ENCODE measurements at regions not wholly inside any gene's neighbourhood (a gene's known extent, or its start where the extent isn't known, plus 50 kb on each side); places are given as distances from the start of the nearest gene placed in this dataset.
"Not testable (repeated sequence)": the region's sequence is repeated elsewhere in the genome, so short reads cannot be mapped to it uniquely, and the experiment has no call there.

DNA sequence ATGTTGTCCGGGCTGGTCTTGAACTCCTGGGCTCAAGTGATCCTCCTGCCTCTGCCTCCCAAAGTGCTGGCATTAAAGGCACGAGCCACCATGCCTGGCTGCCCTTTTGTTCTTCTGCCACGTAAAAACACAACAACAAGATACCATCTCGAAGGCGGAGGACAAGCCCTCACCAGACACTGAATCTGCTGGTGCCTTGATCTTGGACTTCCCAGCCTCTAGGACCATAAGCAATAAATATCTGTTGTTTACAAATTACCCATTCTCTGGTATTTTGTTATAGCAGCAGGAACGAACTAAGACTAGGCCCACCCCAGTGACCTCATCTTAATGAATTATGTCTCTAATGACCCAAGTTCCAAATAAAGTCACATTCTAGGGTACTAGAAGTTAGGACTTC, 128.4 kb upstream of the CACNA1A start:
- Mint-ChIP-seq H3K27ac (no peak overlapping the region), H3K4me1 (peaks cover 15% of the 10 kb centered on the region), H3K9me3 (peaks cover 26% of the 10 kb centered on the region), H3K36me3 (peaks cover 4% of the 10 kb centered on the region), H3K4me3 (no peak overlapping the region), H3K27me3 (ENCODE audit: low read depth) (peaks cover 5% of the 10 kb centered on the region)
- ATAC-seq, result no peak
- ChIA-PET POLR2A (interaction anchor here (0.5 to 1.0 kb wide), 2 partner anchors 7 to 12 kb away, joined by 4 read pairs; no protein-coding TSS in a partner anchor), CTCF (interaction anchor here (1.0 kb wide), 1 partner anchor 87 kb away, joined by 4 read pairs; no protein-coding TSS in a partner anchor)
- DNase-seq (ENCODE audit: low spot score), result no peak
- TF ChIP-seq ZNF423 (CRISPR knock-in tag; IDR thresholded peaks at IDR 0.05), result no peak
- TF ChIP-seq, protein P1, sequence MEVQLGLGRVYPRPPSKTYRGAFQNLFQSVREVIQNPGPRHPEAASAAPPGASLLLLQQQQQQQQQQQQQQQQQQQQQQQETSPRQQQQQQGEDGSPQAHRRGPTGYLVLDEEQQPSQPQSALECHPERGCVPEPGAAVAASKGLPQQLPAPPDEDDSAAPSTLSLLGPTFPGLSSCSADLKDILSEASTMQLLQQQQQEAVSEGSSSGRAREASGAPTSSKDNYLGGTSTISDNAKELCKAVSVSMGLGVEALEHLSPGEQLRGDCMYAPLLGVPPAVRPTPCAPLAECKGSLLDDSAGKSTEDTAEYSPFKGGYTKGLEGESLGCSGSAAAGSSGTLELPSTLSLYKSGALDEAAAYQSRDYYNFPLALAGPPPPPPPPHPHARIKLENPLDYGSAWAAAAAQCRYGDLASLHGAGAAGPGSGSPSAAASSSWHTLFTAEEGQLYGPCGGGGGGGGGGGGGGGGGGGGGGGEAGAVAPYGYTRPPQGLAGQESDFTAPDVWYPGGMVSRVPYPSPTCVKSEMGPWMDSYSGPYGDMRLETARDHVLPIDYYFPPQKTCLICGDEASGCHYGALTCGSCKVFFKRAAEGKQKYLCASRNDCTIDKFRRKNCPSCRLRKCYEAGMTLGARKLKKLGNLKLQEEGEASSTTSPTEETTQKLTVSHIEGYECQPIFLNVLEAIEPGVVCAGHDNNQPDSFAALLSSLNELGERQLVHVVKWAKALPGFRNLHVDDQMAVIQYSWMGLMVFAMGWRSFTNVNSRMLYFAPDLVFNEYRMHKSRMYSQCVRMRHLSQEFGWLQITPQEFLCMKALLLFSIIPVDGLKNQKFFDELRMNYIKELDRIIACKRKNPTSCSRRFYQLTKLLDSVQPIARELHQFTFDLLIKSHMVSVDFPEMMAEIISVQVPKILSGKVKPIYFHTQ (CRISPR knock-in tag; IDR thresholded peaks at IDR 0.05), result no peak
- no peak for TF ChIP-seq ZNF121 (CRISPR knock-in tag; IDR thresholded peaks at IDR 0.05)
- TF ChIP-seq, protein P2, sequence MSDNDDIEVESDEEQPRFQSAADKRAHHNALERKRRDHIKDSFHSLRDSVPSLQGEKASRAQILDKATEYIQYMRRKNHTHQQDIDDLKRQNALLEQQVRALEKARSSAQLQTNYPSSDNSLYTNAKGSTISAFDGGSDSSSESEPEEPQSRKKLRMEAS (CRISPR knock-in tag; IDR thresholded peaks at IDR 0.05), result no peak
- no peak for TF ChIP-seq GABPB1 (CRISPR knock-in tag; IDR thresholded peaks at IDR 0.05)
- TF ChIP-seq NR3C1 (CRISPR knock-in tag; conservative IDR thresholded peaks at IDR 0.05; ENCODE audit: low read depth), result no peak
- TF ChIP-seq, protein P3, sequence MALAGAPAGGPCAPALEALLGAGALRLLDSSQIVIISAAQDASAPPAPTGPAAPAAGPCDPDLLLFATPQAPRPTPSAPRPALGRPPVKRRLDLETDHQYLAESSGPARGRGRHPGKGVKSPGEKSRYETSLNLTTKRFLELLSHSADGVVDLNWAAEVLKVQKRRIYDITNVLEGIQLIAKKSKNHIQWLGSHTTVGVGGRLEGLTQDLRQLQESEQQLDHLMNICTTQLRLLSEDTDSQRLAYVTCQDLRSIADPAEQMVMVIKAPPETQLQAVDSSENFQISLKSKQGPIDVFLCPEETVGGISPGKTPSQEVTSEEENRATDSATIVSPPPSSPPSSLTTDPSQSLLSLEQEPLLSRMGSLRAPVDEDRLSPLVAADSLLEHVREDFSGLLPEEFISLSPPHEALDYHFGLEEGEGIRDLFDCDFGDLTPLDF (CRISPR knock-in tag; IDR thresholded peaks at IDR 0.05), result no peak

DNA sequence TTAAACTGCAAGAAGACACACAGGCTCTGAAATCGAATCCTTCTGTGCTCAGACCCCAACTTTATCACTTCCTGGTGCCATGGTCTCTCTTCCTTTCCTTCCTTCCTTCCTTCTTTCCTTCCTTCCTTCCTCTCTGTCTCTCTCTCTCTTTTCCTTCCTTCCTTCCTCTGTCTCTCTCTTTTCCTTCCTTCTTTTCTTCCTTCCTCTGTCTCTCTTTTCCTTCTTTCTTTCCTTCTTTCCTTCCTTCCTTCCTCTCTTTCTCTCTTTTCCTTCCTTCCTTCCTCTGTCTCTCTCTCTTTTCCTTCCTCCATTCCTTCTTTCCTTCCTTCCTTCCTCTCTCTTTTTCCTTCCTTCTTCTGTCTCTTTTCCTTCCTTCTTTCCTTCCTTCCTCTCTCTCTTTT, 127.2 kb upstream of the CACNA1A start:
- Mint-ChIP-seq H3K36me3 (no peaks in the 10 kb centered on the region; the same call in 1 of the 2 replicates), H3K4me3 (no peak overlapping the region), H3K9me3 (peaks cover 20% of the 10 kb centered on the region), H3K4me1 (peaks cover 15% of the 10 kb centered on the region), H3K27me3 (ENCODE audit: low read depth) (no peaks in the 10 kb centered on the region; the same call in none of the 2 replicates), H3K27ac (no peak overlapping the region)
- ATAC-seq (no peak), DNase-seq (ENCODE audit: low spot score) (no peak)
- POLR2A ChIA-PET, result interaction anchor here (0.6 kb wide), 1 partner anchor 27 kb away, joined by 13 read pairs; no protein-coding TSS in a partner anchor
- CTCF ChIA-PET, result interaction anchor here (0.9 kb wide), 1 partner anchor 88 kb away, joined by 3 read pairs; no protein-coding TSS in a partner anchor
- no peak for TF ChIP-seq CBFB (CRISPR knock-in tag; IDR thresholded peaks at IDR 0.05; ENCODE audit: low read depth)
- TF ChIP-seq, protein P4, sequence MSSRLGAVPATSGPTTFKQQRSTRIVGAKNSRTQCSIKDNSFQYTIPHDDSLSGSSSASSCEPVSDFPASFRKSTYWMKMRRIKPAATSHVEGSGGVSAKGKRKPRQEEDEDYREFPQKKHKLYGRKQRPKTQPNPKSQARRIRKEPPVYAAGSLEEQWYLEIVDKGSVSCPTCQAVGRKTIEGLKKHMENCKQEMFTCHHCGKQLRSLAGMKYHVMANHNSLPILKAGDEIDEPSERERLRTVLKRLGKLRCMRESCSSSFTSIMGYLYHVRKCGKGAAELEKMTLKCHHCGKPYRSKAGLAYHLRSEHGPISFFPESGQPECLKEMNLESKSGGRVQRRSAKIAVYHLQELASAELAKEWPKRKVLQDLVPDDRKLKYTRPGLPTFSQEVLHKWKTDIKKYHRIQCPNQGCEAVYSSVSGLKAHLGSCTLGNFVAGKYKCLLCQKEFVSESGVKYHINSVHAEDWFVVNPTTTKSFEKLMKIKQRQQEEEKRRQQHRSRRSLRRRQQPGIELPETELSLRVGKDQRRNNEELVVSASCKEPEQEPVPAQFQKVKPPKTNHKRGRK (CRISPR knock-in tag; IDR thresholded peaks at IDR 0.05; ENCODE audit: borderline replicate concordance), result peak; percentile 94
- TF ChIP-seq, protein P5, sequence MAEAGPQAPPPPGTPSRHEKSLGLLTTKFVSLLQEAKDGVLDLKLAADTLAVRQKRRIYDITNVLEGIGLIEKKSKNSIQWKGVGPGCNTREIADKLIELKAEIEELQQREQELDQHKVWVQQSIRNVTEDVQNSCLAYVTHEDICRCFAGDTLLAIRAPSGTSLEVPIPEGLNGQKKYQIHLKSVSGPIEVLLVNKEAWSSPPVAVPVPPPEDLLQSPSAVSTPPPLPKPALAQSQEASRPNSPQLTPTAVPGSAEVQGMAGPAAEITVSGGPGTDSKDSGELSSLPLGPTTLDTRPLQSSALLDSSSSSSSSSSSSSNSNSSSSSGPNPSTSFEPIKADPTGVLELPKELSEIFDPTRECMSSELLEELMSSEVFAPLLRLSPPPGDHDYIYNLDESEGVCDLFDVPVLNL (CRISPR knock-in tag; IDR thresholded peaks at IDR 0.05; ENCODE audit: borderline replicate concordance, low read depth), result no peak

DNA sequence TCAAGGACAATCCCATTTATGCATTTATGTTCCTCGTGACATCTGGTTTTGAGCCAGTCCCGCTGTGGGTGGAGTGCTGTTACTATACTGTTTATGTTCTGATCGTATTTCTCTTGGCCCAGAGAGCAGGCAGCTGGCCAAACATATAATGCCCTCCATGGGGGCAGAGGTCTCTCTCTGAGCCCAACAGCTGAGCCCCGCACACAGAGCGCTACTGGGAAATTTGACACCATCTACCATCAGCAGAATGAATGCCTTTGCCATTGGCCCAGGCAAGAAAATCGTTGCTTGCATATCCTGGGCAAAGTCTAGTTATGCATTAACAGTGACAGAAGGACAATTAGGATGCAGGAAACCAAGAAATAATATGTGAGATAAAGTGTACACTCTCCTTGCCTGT, 126.8 kb upstream of the CACNA1A start:
- POLR2A ChIA-PET, result no interaction called here
- Mint-ChIP-seq H3K36me3 (no peaks in the 10 kb centered on the region; the same call in 1 of the 2 replicates), H3K9me3 (peaks cover 20% of the 10 kb centered on the region), H3K4me3 (no peak overlapping the region), H3K4me1 (peaks cover 15% of the 10 kb centered on the region), H3K27me3 (ENCODE audit: low read depth) (no peaks in the 10 kb centered on the region; the same call in none of the 2 replicates), H3K27ac (no peak overlapping the region)
- CTCF ChIA-PET, result interaction anchor here (0.9 kb wide), 1 partner anchor 88 kb away, joined by 3 read pairs; no protein-coding TSS in a partner anchor
- ATAC-seq (peak; percentile 74), DNase-seq (ENCODE audit: low spot score) (no peak)
- TF ChIP-seq FOXK1 (CRISPR knock-in tag; IDR thresholded peaks at IDR 0.05) (no peak), ETV6 (CRISPR knock-in tag; IDR thresholded peaks at IDR 0.05) (0 out of 2 replicates have a peak, but pooled peaks have one; percentile 42), CREM (CRISPR knock-in tag; IDR thresholded peaks at IDR 0.05) (no peak)
- TF ChIP-seq, protein P6, sequence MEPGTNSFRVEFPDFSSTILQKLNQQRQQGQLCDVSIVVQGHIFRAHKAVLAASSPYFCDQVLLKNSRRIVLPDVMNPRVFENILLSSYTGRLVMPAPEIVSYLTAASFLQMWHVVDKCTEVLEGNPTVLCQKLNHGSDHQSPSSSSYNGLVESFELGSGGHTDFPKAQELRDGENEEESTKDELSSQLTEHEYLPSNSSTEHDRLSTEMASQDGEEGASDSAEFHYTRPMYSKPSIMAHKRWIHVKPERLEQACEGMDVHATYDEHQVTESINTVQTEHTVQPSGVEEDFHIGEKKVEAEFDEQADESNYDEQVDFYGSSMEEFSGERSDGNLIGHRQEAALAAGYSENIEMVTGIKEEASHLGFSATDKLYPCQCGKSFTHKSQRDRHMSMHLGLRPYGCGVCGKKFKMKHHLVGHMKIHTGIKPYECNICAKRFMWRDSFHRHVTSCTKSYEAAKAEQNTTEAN (CRISPR knock-in tag; IDR thresholded peaks at IDR 0.05), result no peak
- TF ChIP-seq, protein P7, sequence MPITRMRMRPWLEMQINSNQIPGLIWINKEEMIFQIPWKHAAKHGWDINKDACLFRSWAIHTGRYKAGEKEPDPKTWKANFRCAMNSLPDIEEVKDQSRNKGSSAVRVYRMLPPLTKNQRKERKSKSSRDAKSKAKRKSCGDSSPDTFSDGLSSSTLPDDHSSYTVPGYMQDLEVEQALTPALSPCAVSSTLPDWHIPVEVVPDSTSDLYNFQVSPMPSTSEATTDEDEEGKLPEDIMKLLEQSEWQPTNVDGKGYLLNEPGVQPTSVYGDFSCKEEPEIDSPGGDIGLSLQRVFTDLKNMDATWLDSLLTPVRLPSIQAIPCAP (CRISPR knock-in tag; IDR thresholded peaks at IDR 0.05), result no peak

DNA sequence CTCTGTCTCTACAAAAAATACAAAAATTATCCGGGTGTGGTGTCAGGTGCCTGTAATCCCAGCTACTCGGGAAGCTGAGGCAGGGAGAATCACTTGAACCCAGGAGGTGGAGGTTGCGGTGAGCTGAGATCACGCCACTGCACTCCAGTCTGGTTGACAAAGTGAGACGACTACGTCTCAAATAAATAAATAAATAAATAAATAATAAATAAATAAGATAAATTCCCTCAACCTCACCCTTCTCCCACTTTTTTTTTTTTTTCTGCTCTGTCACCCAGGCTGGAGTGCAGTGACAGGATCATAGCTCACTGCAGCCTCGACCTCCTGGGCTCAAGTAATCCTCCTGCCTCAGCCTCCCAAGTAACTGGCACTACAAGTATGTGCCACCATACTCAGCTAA, 125.9 kb upstream of the CACNA1A start:
- not testable (repeated sequence) for H3K27ac Mint-ChIP-seq; ATAC-seq; H3K27me3 Mint-ChIP-seq (ENCODE audit: low read depth); H3K4me3 Mint-ChIP-seq; DNase-seq (ENCODE audit: low spot score); H3K36me3 Mint-ChIP-seq
- Mint-ChIP-seq H3K4me1 (peaks cover 17% of the 10 kb centered on the region), H3K9me3 (peaks cover 13% of the 10 kb centered on the region)
- POLR2A ChIA-PET, result interaction anchor here (0.7 kb wide), 1 partner anchor 17 kb away, joined by 3 read pairs; no protein-coding TSS in a partner anchor
- CTCF ChIA-PET, result interaction anchor here (0.8 kb wide), 1 partner anchor 43 kb away, joined by 3 read pairs; no protein-coding TSS in a partner anchor

All from WTC11 (cell line).